GM18520 (cell line): ENCODE measurements at regions not wholly inside any gene's neighbourhood (a gene's known extent, or its start where the extent isn't known, plus 50 kb on each side); places are given as distances from the start of the nearest gene placed in this dataset.
"Not testable (repeated sequence)": the region's sequence is repeated elsewhere in the genome, so short reads cannot be mapped to it uniquely, and the experiment has no call there.

Source experiments
- ATAC-seq: cut with Tn5 transposase; IDR thresholded peaks from one replicate; pipeline ENCODE4 v1.9.1; 2021; ENCODE audit not compliant: unreplicated experiment

- ATAC-seq, result no peak
Observed at GRCh38 chr22:48828688-48829087, 999.0 kb downstream of the BRD1 start.

- ATAC-seq, result no peak
Observed at GRCh38 chr22:48827904-48828555, 999.6 kb downstream of the BRD1 start.

- no peak for ATAC-seq
Observed at GRCh38 chr22:48827268-48827846, 1000.3 kb downstream of the BRD1 start.

- no peak for ATAC-seq
Observed at GRCh38 chr22:48826546-48826945, 1001.1 kb downstream of the BRD1 start.

GRCh38 chr22:48825802-48826520, 1001.7 kb downstream of the BRD1 start:
- no peak for ATAC-seq

GRCh38 chr22:48824712-48825651, 1002.7 kb downstream of the BRD1 start:
- ATAC-seq, result no peak

- ATAC-seq, result no peak
Observed at GRCh38 chr22:48823941-48824340, 1003.7 kb downstream of the BRD1 start.

- no peak for ATAC-seq
Observed at GRCh38 chr22:48822278-48823233, 1005.1 kb downstream of the BRD1 start.

- no peak for ATAC-seq
Observed at GRCh38 chr22:48821727-48822126, 1005.9 kb downstream of the BRD1 start.

GRCh38 chr22:48821346-48821690, 1006.4 kb downstream of the BRD1 start:
- ATAC-seq, result no peak

- no peak for ATAC-seq
Observed at GRCh38 chr22:48820481-48821345, 1007.0 kb downstream of the BRD1 start.

GRCh38 chr22:48819961-48820360, 1007.7 kb downstream of the BRD1 start:
- ATAC-seq, result no peak

- no peak for ATAC-seq
Observed at GRCh38 chr22:48819232-48819631, 1008.4 kb downstream of the BRD1 start.

GRCh38 chr22:48817491-48817890, 1010.2 kb downstream of the BRD1 start:
- not testable (repeated sequence) for ATAC-seq

GRCh38 chr22:48811885-48812284, 1015.8 kb downstream of the BRD1 start:
- ATAC-seq, result no peak

GRCh38 chr22:48808038-48808960, 1019.4 kb downstream of the BRD1 start:
- ATAC-seq, result no peak

- ATAC-seq, result no peak
Observed at GRCh38 chr22:48807155-48807554, 1020.5 kb downstream of the BRD1 start.

- no peak for ATAC-seq
Observed at GRCh38 chr22:48806227-48806781, 1021.4 kb downstream of the BRD1 start.
